Subcutaneous abdominal adipose tissue (tissue), 5 donors: ENCODE measurements at regions not wholly inside any gene's neighbourhood (a gene's known extent, or its start where the extent isn't known, plus 50 kb on each side); places are given as distances from the start of the nearest gene placed in this dataset.

Source experiments
- H3K27ac ChIP-seq: one replicate; pipeline ENCODE4 v1.7.0; 2013; ENCODE audit warnings: low read depth, mild to moderate bottlenecking, inconsistent platforms, low read length, moderate library complexity
- H3K27me3 ChIP-seq, 5 donors: one replicate each; pipeline ENCODE4 v1.7.0; 2013; ENCODE audit warnings: low read length in 5 of 5, inconsistent platforms in 1 of 5; ENCODE audit not compliant: control insufficient read depth in 5 of 5, insufficient read depth in 4 of 5
- H3K36me3 ChIP-seq, 5 donors: one replicate each; pipeline ENCODE4 v1.7.0; 2013; ENCODE audit warnings: low read length in 5 of 5; ENCODE audit not compliant: control insufficient read depth in 5 of 5, insufficient read depth in 5 of 5
- H3K4me1 ChIP-seq, 5 donors: one replicate each; pipeline ENCODE4 v1.7.0; 2013; ENCODE audit warnings: low read length in 5 of 5, mild to moderate bottlenecking in 3 of 5, moderate library complexity in 1 of 5; ENCODE audit not compliant: control insufficient read depth in 5 of 5, insufficient read depth in 5 of 5
- H3K4me3 ChIP-seq, 5 donors: one replicate each; pipeline ENCODE4 v1.7.0; 2013; ENCODE audit warnings: low read length in 5 of 5, low read depth in 1 of 5
- H3K9ac ChIP-seq, 5 donors: one replicate each; pipeline ENCODE4 v1.7.0; 2013; ENCODE audit warnings: low read length in 5 of 5, mild to moderate bottlenecking in 4 of 5, moderate library complexity in 3 of 5
- H3K9me3 ChIP-seq, 5 donors: one replicate each; pipeline ENCODE4 v1.7.0; 2013; ENCODE audit warnings: low read length in 5 of 5; ENCODE audit not compliant: control insufficient read depth in 5 of 5
- donor health status: healthy.
- donor health status: healthy.
- donor health status: healthy.
- donor health status: healthy.
- donor health status: healthy.

- Histone ChIP-seq H3K36me3 (no peaks in the 10 kb centered on the region), H3K27ac (no peak overlapping the region), H3K9me3 (no peaks in the 10 kb centered on the region), H3K4me3 (no peak overlapping the region), H3K27me3 (no peaks in the 10 kb centered on the region), H3K4me1 (no peaks in the 10 kb centered on the region), H3K9ac (no peak overlapping the region)
Observed at GRCh38 chr9:106414042-106414441, 448.9 kb upstream of the ZNF462 start.

- H3K27ac ChIP-seq: no peak overlapping the region
- no peak overlapping the region for H3K4me3 ChIP-seq
- no peaks in the 10 kb centered on the region for H3K4me1 ChIP-seq
- no peak overlapping the region for H3K9ac ChIP-seq
- no peaks in the 10 kb centered on the region for H3K9me3 ChIP-seq
- peaks cover 0 to 2% (median 0%) of the 10 kb centered on the region in 5 donors for H3K27me3 ChIP-seq
- H3K36me3 ChIP-seq: no peaks in the 10 kb centered on the region
Observed at GRCh38 chr9:106417685-106418084, 445.3 kb upstream of the ZNF462 start.

DNA sequence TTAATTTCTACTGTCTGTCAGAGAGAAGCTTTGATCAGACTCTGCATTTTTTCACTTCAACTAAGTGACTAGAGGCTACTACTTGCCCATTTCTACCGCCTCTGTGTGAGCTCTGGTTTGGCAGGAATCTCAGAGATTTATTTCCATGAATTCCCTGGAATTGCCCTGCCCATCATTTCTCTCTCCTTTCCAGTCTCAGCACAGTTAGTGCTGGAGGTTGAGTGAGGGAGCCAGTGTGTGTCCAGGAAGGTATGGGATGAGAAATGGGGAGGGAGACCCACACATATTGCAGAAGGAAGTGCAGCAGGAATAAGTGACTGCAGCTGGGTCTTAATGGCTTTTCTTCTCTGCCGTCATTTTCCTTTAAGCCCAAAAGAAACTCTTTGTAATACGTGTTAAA, 443.1 kb upstream of the ZNF462 start:
- H3K4me3 ChIP-seq: no peak overlapping the region
- H3K27me3 ChIP-seq: peaks cover 0 to 2% (median 0%) of the 10 kb centered on the region in 5 donors
- no peak overlapping the region for H3K9ac ChIP-seq
- no peaks in the 10 kb centered on the region for H3K9me3 ChIP-seq
- no peaks in the 10 kb centered on the region for H3K4me1 ChIP-seq
- no peaks in the 10 kb centered on the region for H3K36me3 ChIP-seq
- no peak overlapping the region for H3K27ac ChIP-seq

- Histone ChIP-seq H3K4me1 (no peaks in the 10 kb centered on the region), H3K27me3 (peaks cover 0 to 2% (median 0%) of the 10 kb centered on the region in 5 donors), H3K27ac (no peak overlapping the region), H3K4me3 (no peak overlapping the region), H3K9ac (no peak overlapping the region), H3K9me3 (no peaks in the 10 kb centered on the region), H3K36me3 (no peaks in the 10 kb centered on the region)
Observed at GRCh38 chr9:106420511-106420944, 442.4 kb upstream of the ZNF462 start.

GRCh38 chr9:106421772-106422171, 441.2 kb upstream of the ZNF462 start:
- Histone ChIP-seq H3K9me3 (no peaks in the 10 kb centered on the region), H3K9ac (no peak overlapping the region), H3K27me3 (peaks cover 0 to 2% (median 0%) of the 10 kb centered on the region in 5 donors), H3K4me1 (no peaks in the 10 kb centered on the region), H3K27ac (no peak overlapping the region), H3K36me3 (no peaks in the 10 kb centered on the region), H3K4me3 (no peak overlapping the region)

- Histone ChIP-seq H3K27me3 (peaks cover 0 to 2% (median 0%) of the 10 kb centered on the region in 5 donors), H3K27ac (no peak overlapping the region)
Observed at GRCh38 chr9:106423575-106423974, 439.4 kb upstream of the ZNF462 start.

GRCh38 chr9:106432631-106433030, 430.3 kb upstream of the ZNF462 start:
- no peak overlapping the region for H3K27ac ChIP-seq
- H3K36me3 ChIP-seq: no peaks in the 10 kb centered on the region
- H3K4me1 ChIP-seq: no peaks in the 10 kb centered on the region
- no peak overlapping the region for H3K4me3 ChIP-seq
- no peak overlapping the region for H3K9ac ChIP-seq
- H3K27me3 ChIP-seq: no peaks in the 10 kb centered on the region
- no peaks in the 10 kb centered on the region for H3K9me3 ChIP-seq

More at GRCh38 chr9:106423575-106423974, 439.4 kb upstream of the ZNF462 start:
- no peaks in the 10 kb centered on the region for H3K9me3 ChIP-seq
- no peak overlapping the region for H3K9ac ChIP-seq
- H3K4me3 ChIP-seq: no peak overlapping the region
- H3K36me3 ChIP-seq: no peaks in the 10 kb centered on the region
- H3K4me1 ChIP-seq: no peaks in the 10 kb centered on the region

- peaks cover 0 to 14% (median 0%) of the 10 kb centered on the region in 5 donors for H3K4me1 ChIP-seq
- H3K27me3 ChIP-seq: no peaks in the 10 kb centered on the region
- H3K36me3 ChIP-seq: no peaks in the 10 kb centered on the region
- H3K9me3 ChIP-seq: no peaks in the 10 kb centered on the region
- no peak overlapping the region for H3K27ac ChIP-seq
- no peak overlapping the region for H3K4me3 ChIP-seq
- H3K9ac ChIP-seq: no peak overlapping the region
Observed at GRCh38 chr9:106438928-106439327, 424.0 kb upstream of the ZNF462 start.

DNA sequence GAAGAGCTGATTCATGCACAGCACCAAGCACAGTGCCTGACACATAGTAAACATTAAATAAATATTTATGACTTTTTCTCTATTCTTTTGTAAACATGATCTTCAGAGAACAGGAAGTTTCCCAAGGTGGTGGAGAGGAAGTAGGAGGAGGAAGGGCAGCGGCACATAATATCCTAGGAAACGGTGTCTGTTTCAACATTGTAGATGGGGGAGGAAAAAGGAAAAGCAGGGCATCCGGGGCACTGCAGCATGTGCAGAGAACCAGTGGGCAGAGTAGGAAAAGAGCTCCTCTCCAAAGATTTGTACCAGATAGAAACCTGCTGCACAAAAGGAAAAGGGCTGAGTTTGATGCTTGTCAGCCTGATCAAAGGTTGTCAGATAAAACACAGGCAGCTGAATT, 421.7 kb upstream of the ZNF462 start:
- H3K27ac ChIP-seq: no peak overlapping the region
- no peaks in the 10 kb centered on the region for H3K9me3 ChIP-seq
- peaks cover 0 to 14% (median 0%) of the 10 kb centered on the region in 5 donors for H3K4me1 ChIP-seq
- H3K9ac ChIP-seq: no peak overlapping the region
- no peaks in the 10 kb centered on the region for H3K27me3 ChIP-seq
- H3K4me3 ChIP-seq: no peak overlapping the region
- H3K36me3 ChIP-seq: no peaks in the 10 kb centered on the region

DNA sequence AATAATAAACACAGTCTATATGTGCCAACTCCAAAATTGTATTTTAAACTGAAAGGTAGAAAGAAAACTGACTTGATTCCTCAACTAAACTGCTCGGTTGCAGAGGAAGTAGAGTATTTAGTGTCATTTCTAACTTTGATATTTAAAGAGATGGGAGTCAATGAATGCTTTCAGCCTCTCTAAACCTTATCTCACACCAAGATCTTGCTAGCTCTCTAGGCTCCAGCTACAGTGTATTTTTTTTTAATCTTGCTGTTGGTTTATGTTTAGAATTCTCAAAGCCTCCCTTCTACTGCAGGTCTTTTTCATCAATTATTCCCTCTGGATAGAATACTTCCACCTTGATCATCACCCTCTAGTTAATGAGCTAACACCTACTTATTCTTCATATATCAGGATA, 419.4 kb upstream of the ZNF462 start:
- no peaks in the 10 kb centered on the region for H3K27me3 ChIP-seq
- no peak overlapping the region for H3K4me3 ChIP-seq
- H3K9me3 ChIP-seq: no peaks in the 10 kb centered on the region
- no peak overlapping the region for H3K9ac ChIP-seq
- no peaks in the 10 kb centered on the region for H3K36me3 ChIP-seq
- peaks cover 0 to 14% (median 0%) of the 10 kb centered on the region in 5 donors for H3K4me1 ChIP-seq
- no peak overlapping the region for H3K27ac ChIP-seq

GRCh38 chr9:106445107-106445506, 417.9 kb upstream of the ZNF462 start:
- Histone ChIP-seq H3K9ac (no peak overlapping the region), H3K36me3 (no peaks in the 10 kb centered on the region), H3K4me1 (peaks cover 0 to 11% (median 0%) of the 10 kb centered on the region in 5 donors), H3K9me3 (no peaks in the 10 kb centered on the region), H3K27ac (no peak overlapping the region), H3K4me3 (no peak overlapping the region), H3K27me3 (no peaks in the 10 kb centered on the region)
